Stimulated activated naive CD8-positive, alpha-beta T cell treated with anti-CD3 and anti-CD28 coated beads, Interleukin-15, Interleukin-2, amounts not matched to agents 100 ng/mL and 50 ng/mL, for 24 hours (primary cell): ENCODE measurements at regions not wholly inside any gene's neighbourhood (a gene's known extent, or its start where the extent isn't known, plus 50 kb on each side); places are given as distances from the start of the nearest gene placed in this dataset.

Experiments
- H3K27ac Mint-ChIP-seq: one replicate; pipeline ENCODE4 v1.8.0; 2021; ENCODE audit warnings: mild to moderate bottlenecking, mixed read lengths
- H3K27me3 Mint-ChIP-seq: one replicate; pipeline ENCODE4 v1.8.0; 2021; ENCODE audit warnings: mixed read lengths
- H3K36me3 Mint-ChIP-seq: one replicate; pipeline ENCODE4 v1.8.0; 2021; ENCODE audit warnings: low read depth, mixed read lengths
- H3K4me1 Mint-ChIP-seq: one replicate; pipeline ENCODE4 v1.8.0; 2021; ENCODE audit warnings: low read depth, mixed read lengths
- H3K4me3 Mint-ChIP-seq: one replicate; pipeline ENCODE4 v1.8.0; 2021; ENCODE audit warnings: mild to moderate bottlenecking, mixed read lengths
- H3K9me3 Mint-ChIP-seq: one replicate; pipeline ENCODE4 v1.8.0; 2021; ENCODE audit warnings: mixed read lengths

- peaks cover 11% of the 10 kb centered on the region for H3K27me3 Mint-ChIP-seq
- H3K9me3 Mint-ChIP-seq: no peaks in the 10 kb centered on the region
- no peak overlapping the region for H3K27ac Mint-ChIP-seq
- no peaks in the 10 kb centered on the region for H3K36me3 Mint-ChIP-seq
- H3K4me3 Mint-ChIP-seq: no peak overlapping the region
- H3K4me1 Mint-ChIP-seq: no peaks in the 10 kb centered on the region
Measured at GRCh38 chr2:205908212-205909183, 177.5 kb downstream of the INO80D start.

GRCh38 chr2:205906419-205906818 is 179.6 kb downstream of the INO80D start:
- H3K27ac Mint-ChIP-seq: no peak overlapping the region
- H3K9me3 Mint-ChIP-seq: no peaks in the 10 kb centered on the region
- no peaks in the 10 kb centered on the region for H3K4me1 Mint-ChIP-seq
- peaks cover 3% of the 10 kb centered on the region for H3K27me3 Mint-ChIP-seq
- H3K4me3 Mint-ChIP-seq: no peak overlapping the region
- no peaks in the 10 kb centered on the region for H3K36me3 Mint-ChIP-seq

DNA sequence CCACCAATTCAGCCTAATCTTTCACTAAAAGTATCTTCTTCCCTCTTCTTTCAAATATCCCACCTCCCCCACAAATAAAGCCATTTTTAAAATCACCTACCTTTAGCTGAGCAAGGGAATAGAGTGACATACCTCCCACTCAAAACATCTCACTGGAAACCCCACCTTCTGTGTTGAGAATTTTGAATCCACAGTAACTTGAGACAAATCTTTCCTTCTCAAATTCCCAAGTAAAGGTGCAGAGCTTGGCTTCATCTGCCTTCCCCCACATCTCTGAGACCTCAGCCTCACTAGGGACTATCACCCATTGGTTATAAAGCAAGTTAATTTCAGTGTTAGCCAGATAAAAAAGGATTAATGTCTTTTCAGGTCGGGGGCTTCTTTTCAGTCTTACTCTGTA is 180.4 kb downstream of the INO80D start:
- Mint-ChIP-seq H3K4me1 (no peaks in the 10 kb centered on the region), H3K9me3 (no peaks in the 10 kb centered on the region), H3K27me3 (peaks cover 3% of the 10 kb centered on the region), H3K27ac (no peak overlapping the region), H3K36me3 (no peaks in the 10 kb centered on the region), H3K4me3 (no peak overlapping the region)

DNA sequence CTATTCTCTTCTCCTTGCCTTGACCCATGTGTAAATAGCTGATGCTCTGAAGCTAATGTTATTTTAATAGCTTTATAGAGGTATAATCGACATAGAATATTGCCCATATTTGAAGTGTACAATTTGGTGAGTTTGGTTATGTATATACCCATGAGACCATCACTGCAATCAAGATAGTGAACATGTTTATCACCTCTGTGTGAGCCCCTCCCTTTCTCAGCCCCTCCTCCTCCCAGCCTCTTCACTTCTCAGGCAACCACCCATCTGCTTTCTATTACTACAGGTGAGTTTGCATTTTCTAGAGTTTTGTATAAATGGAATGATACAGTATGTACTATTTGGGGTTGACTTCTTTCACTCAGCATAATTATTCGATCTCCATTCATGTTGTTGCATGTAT is 181.1 kb downstream of the INO80D start:
- no peaks in the 10 kb centered on the region for H3K9me3 Mint-ChIP-seq
- H3K27ac Mint-ChIP-seq: no peak overlapping the region
- no peaks in the 10 kb centered on the region for H3K36me3 Mint-ChIP-seq
- peaks cover 1% of the 10 kb centered on the region for H3K27me3 Mint-ChIP-seq
- no peak overlapping the region for H3K4me3 Mint-ChIP-seq
- H3K4me1 Mint-ChIP-seq: no peaks in the 10 kb centered on the region

GRCh38 chr2:205903549-205904129 is 182.3 kb downstream of the INO80D start:
- H3K27me3 Mint-ChIP-seq: peaks cover 5% of the 10 kb centered on the region
- H3K4me3 Mint-ChIP-seq: no peak overlapping the region
- H3K27ac Mint-ChIP-seq: no peak overlapping the region
- H3K4me1 Mint-ChIP-seq: no peaks in the 10 kb centered on the region
- H3K36me3 Mint-ChIP-seq: no peaks in the 10 kb centered on the region
- H3K9me3 Mint-ChIP-seq: peaks cover 4% of the 10 kb centered on the region

DNA sequence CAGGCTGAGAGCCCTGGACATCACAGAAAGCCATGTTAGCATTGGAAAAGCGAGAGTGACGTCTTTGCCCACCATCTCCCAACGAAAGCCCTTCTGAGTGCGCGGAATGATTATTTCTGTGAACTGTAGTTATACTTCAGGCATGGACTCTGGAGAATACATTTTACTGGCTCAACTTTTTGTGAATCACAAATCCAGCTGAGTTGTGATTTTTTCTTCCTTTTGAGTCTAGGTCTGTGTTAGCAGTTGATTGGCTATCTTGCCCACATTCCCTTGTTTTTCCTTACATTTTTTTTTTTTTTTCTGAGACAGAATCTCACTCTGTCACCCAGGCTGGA is 183.1 kb downstream of the INO80D start:
- no peak overlapping the region for H3K4me3 Mint-ChIP-seq
- H3K9me3 Mint-ChIP-seq: peaks cover 4% of the 10 kb centered on the region
- H3K27ac Mint-ChIP-seq: no peak overlapping the region

GRCh38 chr2:205902041-205902899 is 183.7 kb downstream of the INO80D start:
- Mint-ChIP-seq H3K9me3 (peaks cover 4% of the 10 kb centered on the region), H3K4me3 (no peak overlapping the region), H3K27ac (no peak overlapping the region), H3K4me1 (no peaks in the 10 kb centered on the region), H3K36me3 (no peaks in the 10 kb centered on the region), H3K27me3 (peaks cover 5% of the 10 kb centered on the region)

More for the DNA sequence above, 183.1 kb downstream of the INO80D start:
- H3K4me1 Mint-ChIP-seq: no peaks in the 10 kb centered on the region
- H3K27me3 Mint-ChIP-seq: peaks cover 5% of the 10 kb centered on the region
- no peaks in the 10 kb centered on the region for H3K36me3 Mint-ChIP-seq

- peaks cover 4% of the 10 kb centered on the region for H3K9me3 Mint-ChIP-seq
- no peaks in the 10 kb centered on the region for H3K36me3 Mint-ChIP-seq
- no peaks in the 10 kb centered on the region for H3K4me1 Mint-ChIP-seq
- peaks cover 5% of the 10 kb centered on the region for H3K27me3 Mint-ChIP-seq
- no peak overlapping the region for H3K4me3 Mint-ChIP-seq
- no peak overlapping the region for H3K27ac Mint-ChIP-seq
Measured at GRCh38 chr2:205901491-205901890, 184.5 kb downstream of the INO80D start.

GRCh38 chr2:205898744-205899143 is 187.2 kb downstream of the INO80D start:
- Mint-ChIP-seq H3K27ac (no peak overlapping the region), H3K27me3 (peaks cover 5% of the 10 kb centered on the region), H3K4me3 (no peak overlapping the region), H3K36me3 (no peaks in the 10 kb centered on the region), H3K4me1 (no peaks in the 10 kb centered on the region), H3K9me3 (peaks cover 4% of the 10 kb centered on the region)

DNA sequence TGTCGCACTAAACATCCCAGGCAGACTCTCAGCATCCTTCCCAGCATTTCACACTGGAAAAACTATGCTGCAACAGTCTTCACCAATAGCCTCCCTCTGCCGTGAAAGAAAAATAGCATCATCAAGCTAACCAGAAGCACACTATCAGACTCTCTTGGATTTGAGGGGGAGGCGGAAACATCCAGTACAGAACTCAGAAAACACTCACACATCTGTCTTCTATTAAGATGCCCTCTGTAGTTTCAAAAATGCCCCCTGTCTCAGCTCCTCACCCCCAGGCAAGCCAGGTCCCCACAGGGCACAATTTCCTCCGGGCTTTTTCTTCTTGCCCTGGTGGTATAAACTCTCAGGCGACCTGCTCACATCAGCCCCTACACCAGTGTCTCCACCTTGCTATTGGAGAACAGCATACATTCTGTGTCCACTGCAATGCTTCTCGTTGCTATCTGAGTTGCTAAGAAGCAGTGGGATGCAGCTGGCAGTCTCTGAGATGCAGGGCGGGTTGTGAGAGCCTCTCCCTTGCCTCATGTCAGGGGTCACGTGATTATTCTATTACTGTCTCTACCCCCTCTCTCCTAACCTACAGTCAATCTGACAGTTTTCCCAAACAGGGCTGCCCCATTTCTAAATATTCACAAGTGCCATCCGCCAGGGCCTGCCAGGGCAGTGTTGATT is 189.9 kb downstream of the INO80D start:
- Mint-ChIP-seq H3K4me1 (no peaks in the 10 kb centered on the region), H3K4me3 (no peak overlapping the region), H3K36me3 (no peaks in the 10 kb centered on the region), H3K27me3 (peaks cover 5% of the 10 kb centered on the region), H3K27ac (no peak overlapping the region), H3K9me3 (peaks cover 4% of the 10 kb centered on the region)

GRCh38 chr2:205892665-205893259 is 193.2 kb downstream of the INO80D start:
- no peak overlapping the region for H3K4me3 Mint-ChIP-seq
- H3K9me3 Mint-ChIP-seq: no peaks in the 10 kb centered on the region
- H3K4me1 Mint-ChIP-seq: no peaks in the 10 kb centered on the region
- H3K36me3 Mint-ChIP-seq: no peaks in the 10 kb centered on the region
- H3K27ac Mint-ChIP-seq: no peak overlapping the region
- H3K27me3 Mint-ChIP-seq: no peaks in the 10 kb centered on the region

- H3K4me3 Mint-ChIP-seq: no peak overlapping the region
- no peaks in the 10 kb centered on the region for H3K36me3 Mint-ChIP-seq
- no peaks in the 10 kb centered on the region for H3K4me1 Mint-ChIP-seq
- no peaks in the 10 kb centered on the region for H3K9me3 Mint-ChIP-seq
- no peaks in the 10 kb centered on the region for H3K27me3 Mint-ChIP-seq
- H3K27ac Mint-ChIP-seq: no peak overlapping the region
Measured at GRCh38 chr2:205892251-205892655, 193.7 kb downstream of the INO80D start.

DNA sequence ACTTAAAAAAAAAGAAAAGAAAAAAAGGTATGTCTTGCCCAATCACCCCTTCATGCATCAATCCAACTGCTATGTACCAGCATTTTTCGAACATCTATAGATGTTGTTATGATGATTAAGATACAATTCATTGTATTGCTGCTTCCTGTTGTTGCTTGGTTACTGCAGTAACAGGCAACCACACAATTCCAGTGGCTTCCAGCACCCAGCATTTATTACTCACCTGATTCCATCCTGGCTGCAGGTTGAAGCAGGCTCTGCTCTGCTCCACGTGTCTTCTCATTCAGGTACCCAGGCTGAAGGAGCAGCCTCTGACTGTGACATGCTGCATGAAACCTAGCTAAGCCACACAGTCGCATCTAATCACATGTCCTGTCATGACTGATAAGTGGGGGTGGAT is 196.9 kb downstream of the INO80D start:
- Mint-ChIP-seq H3K9me3 (no peaks in the 10 kb centered on the region), H3K36me3 (no peaks in the 10 kb centered on the region), H3K4me1 (no peaks in the 10 kb centered on the region), H3K27ac (no peak overlapping the region), H3K27me3 (peaks cover 7% of the 10 kb centered on the region), H3K4me3 (no peak overlapping the region)

- Mint-ChIP-seq H3K4me3 (no peak overlapping the region), H3K27ac (no peak overlapping the region), H3K27me3 (peaks cover 7% of the 10 kb centered on the region), H3K9me3 (no peaks in the 10 kb centered on the region), H3K4me1 (no peaks in the 10 kb centered on the region), H3K36me3 (no peaks in the 10 kb centered on the region)
Measured at GRCh38 chr2:205887637-205888036, 198.3 kb downstream of the INO80D start.
